IPS-NIHi7 (cell line): ENCODE measurements at regions not wholly inside any gene's neighbourhood (a gene's known extent, or its start where the extent isn't known, plus 50 kb on each side); places are given as distances from the start of the nearest gene placed in this dataset.

Source experiments
- DNase-seq: peaks from one replicate; pipeline ENCODE4 v3.0.0; 2012; ENCODE audit warnings: mixed read lengths; ENCODE audit errors: extremely low spot score

- no peak for DNase-seq
Observed at GRCh38 chr5:146940295-146940694, 61.7 kb upstream of the PPP2R2B start.

GRCh38 chr5:146944019-146944418, 65.5 kb upstream of the PPP2R2B start:
- DNase-seq: no peak

GRCh38 chr5:146944764-146945616, 66.4 kb upstream of the PPP2R2B start:
- DNase-seq: no peak

DNA sequence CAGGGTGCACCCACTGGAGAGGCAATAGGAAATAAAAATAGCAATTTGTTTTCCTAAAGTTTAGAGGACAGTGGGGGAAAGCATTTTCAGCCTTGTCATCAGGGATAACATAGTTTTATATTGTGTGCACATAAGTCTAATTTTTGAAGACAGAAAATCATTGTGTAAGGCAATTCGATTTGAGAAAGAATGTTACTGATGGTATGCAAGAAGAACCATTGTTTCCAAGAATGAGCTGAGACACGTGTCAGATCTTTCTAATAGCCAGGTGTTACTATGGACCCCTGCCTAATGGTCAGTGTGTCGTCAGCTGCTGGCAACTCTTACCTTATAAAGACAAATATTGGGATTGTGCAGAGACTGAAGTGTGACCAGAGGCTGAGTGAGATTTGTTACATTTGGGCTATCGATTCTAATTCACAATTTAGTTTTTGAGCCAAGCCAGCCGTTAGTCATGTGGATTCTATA, 67.1 kb upstream of the PPP2R2B start:
- DNase-seq: no peak

DNA sequence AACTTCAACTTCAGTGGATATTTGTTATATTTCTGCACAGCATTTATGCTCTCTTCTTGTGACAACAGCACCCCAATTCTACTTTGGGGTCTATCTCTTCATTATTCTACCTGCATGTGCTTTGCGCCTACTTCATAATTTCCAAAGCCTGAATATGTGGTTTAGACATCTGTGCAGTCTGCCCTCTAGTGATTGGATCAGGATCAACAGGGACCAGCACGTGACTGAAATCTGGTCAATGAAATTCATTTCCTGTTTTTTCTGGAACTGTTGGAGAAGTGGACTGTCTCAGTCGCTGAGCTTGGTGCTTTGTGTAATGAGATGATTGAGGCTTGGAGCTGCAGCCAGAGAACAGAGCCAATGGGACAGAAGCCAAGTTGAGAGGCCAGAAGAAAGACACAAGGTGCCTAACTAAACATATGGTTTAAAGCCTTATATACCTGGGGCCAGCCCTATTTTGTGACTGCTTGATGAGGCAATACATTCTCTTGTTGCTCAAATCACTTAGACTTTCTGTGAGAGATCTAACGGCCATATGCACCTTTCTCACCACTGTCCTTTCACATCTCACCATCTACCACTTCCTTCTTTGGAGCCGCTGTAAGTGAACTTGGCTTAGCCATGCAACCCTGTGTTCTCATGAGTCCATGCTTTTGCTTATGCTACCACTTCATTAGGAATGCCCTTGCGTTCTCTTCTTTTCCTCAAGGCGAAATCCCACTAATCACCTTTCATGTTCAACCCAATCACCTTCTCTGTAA, 68.8 kb upstream of the PPP2R2B start:
- DNase-seq: peak; percentile 52

DNA sequence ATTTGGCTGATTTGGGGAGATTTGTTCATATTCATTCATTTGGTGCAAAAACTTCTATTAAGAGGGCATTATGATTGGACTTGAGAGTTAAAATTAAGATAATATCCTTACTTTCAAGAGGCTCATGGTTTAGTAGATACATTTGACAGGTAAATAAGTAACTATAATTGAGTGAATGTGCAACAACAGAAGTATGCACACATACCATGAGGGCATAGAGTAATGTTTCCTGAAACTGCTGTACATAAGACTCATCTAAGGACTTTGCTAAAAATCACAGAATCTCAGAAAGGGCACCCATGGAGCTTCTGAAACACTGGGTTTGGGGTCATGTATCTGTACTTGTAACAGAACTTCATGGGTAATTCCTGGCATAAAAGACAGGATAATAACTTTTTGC, 70.1 kb upstream of the PPP2R2B start:
- DNase-seq: no peak

GRCh38 chr5:146952168-146952567, 73.6 kb upstream of the PPP2R2B start:
- DNase-seq: no peak

GRCh38 chr5:146956217-146956616, 77.7 kb upstream of the PPP2R2B start:
- DNase-seq: no peak

GRCh38 chr5:146959360-146959759, 80.8 kb upstream of the PPP2R2B start:
- DNase-seq: no peak

- DNase-seq: no peak
Observed at GRCh38 chr5:146962801-146963355, 84.3 kb upstream of the PPP2R2B start.

DNA sequence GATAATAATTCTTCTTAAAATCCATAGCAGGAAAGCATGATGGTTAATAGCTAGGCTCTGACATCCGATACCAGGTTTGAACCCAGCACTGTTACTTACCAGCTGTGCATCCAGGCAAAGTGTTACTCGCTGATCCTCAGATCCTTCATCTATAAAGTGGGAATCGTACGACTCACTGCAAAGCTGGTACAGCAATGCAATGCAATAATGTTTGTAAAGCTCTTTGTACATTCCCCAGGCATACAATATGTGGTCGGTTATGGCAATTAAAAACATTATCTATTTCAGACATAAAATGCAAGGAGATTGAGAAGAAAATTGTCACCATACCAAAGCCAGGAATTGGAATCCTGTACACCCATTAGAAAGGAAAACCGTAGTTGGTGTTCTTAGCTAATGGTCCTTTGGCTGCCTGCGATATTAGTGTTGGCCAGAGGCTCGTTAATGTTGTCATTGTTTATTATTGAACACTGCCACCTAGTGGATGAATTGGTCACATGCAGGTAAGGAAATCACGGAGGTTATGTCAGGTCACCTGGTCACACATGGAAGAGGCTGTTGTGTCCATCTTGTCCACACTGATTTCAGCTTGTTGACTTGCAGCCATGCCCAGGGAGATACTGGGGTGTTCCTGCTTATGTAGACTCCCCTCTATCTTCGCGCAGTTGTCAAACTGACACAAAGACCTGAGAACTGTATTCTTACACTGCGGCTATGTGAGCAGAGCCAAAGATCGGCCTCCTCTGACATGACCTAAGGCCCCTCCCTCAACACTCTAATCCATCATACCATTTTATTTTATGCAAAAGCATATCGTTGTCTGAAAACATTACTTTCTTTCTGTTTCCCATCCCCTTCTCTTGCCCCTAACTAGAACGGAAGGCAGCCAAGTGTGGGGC, 87.5 kb upstream of the PPP2R2B start:
- peak; percentile 75 for DNase-seq

- no peak for DNase-seq
Observed at GRCh38 chr5:146967646-146968045, 89.1 kb upstream of the PPP2R2B start.

GRCh38 chr5:146971401-146971800, 92.8 kb upstream of the PPP2R2B start:
- no peak for DNase-seq

DNA sequence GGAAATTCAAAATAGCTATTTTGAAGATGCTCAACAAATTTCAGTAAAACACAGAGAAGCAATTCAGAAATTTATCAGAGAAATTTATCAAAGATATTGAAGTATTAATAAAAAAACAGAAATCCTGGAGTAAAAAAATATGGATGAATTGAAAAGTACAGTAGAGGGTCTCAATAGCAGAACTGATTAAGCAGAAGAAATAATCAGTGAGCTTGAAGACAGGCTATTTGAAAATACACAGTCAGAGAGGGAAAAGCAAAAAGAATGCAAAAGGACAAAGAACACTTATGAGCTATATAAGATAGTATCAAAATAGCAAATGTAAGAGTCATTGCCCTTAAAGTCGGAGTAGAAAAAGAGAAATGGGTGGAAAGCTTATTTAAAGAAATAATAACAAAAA, 107.9 kb upstream of the PPP2R2B start:
- no peak for DNase-seq

- DNase-seq: no peak
Observed at GRCh38 chr5:146993876-146994530, 115.4 kb upstream of the PPP2R2B start.

- DNase-seq: no peak
Observed at GRCh38 chr5:146995878-146996277, 117.3 kb upstream of the PPP2R2B start.

DNA sequence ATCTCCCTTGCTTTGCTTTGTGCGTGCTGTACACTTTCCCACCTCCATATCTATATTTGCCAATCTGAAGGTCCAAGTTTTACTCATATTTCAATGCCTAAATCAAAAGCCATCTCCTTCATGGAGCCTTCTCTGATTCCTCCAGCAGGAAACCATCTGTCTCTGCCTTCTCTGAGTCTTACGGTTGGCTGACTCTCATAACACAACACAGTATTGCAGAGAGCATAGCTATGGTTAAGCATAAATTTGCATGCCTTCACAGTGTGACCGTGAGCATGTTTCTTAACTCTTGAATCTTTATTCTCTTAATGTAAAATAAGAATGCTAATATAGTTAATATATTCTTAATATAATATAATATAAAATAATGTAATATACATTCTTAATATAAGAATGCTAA, 136.8 kb upstream of the PPP2R2B start:
- DNase-seq: no peak

GRCh38 chr5:147017191-147017590, 138.6 kb upstream of the PPP2R2B start:
- no peak for DNase-seq

DNA sequence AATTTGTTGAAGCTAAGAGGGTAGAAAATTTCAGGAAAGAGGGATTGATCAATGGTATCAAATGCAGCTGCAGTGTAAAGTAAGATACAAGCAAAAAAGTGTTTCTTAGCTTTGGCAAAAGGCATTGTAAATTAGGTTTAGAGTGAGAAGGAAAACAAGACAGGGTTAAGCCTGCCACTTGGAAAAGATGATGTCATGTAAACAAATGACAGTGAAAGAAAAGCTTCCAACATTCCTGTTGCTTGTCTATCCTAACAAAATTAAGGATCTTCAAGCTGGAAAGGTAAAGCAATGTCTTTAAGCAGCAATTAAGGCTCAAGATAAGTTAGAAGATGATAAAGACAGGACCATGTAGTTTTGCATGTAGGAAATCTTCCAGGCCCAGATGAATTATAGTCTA, 139.1 kb upstream of the PPP2R2B start:
- DNase-seq: no peak

DNA sequence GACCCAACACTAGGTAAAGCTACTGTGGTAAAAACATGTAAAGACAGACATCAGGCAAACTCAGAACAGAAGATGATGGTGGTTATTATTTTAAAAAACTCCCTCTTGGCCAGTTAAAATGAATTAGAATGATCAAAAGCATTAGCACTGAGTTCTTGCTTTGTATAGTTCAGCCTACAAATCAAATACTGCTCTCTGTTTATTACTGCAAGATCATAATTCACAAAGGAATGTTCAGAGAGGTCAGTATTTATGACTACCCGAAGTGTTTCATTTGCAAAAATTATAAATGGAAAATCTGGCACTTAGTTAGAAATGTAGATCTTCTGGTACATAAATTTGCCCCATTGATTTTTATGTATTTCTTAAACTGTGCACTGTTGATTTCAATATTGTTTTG, 140.3 kb upstream of the PPP2R2B start:
- DNase-seq: no peak

GRCh38 chr5:147036691-147037245, 158.2 kb upstream of the PPP2R2B start:
- no peak for DNase-seq
